ENCODE measurements at regions not wholly inside any gene's neighbourhood (a gene's known extent, or its start where the extent isn't known, plus 50 kb on each side); places are given as distances from the start of the nearest gene placed in this dataset.

GRCh38 chr9:106228861-106229260 lies 534.5 kb downstream of the TMEM38B start:
- TF ChIP-seq CREB1 (IDR thresholded peaks at IDR 0.05; ENCODE audit: low read depth) (no peak), TCF12 (IDR thresholded peaks at IDR 0.05; ENCODE audit: low read depth) (no peak), REST (IDR thresholded peaks at IDR 0.05; ENCODE audit: low read depth) (no peak), EP300 (IDR thresholded peaks at IDR 0.05; ENCODE audit: borderline replicate concordance) (no peak), ZBTB7A (IDR thresholded peaks at IDR 0.05; ENCODE audit: low read depth) (no peak), RAD21 (IDR thresholded peaks at IDR 0.05; ENCODE audit: low read depth) (no peak), CEBPB (IDR thresholded peaks at IDR 0.05) (no peak), MAX (IDR thresholded peaks at IDR 0.05) (no peak), TAF1 (IDR thresholded peaks at IDR 0.05; ENCODE audit: low read depth) (no peak), EGR1 (IDR thresholded peaks at IDR 0.05) (no peak), USF1 (IDR thresholded peaks at IDR 0.05) (no peak), YY1 (IDR thresholded peaks at IDR 0.05; ENCODE audit: low read depth) (no peak), FOXM1 (IDR thresholded peaks at IDR 0.05; ENCODE audit: borderline replicate concordance, low read depth) (no peak), TEAD4 (IDR thresholded peaks at IDR 0.05) (no peak)
